Endothelial cell of umbilical vein (primary cell): ENCODE measurements at regions not wholly inside any gene's neighbourhood (a gene's known extent, or its start where the extent isn't known, plus 50 kb on each side); places are given as distances from the start of the nearest gene placed in this dataset.
A peak's percentile ranks its signal among the peaks of the same experiment; 100 is the strongest.

Source experiments
- BruUV-seq: library from RNA; stranded (reverse); fragments of 400-500 nt; replicated peaks from 2 replicates; lab custom pipeline; 2021; lab: Mats Ljungman, UMichigan
- CTCF ChIA-PET: fragments of 300-600, 350-600 bp; sonication (Branson Sonifier 250); formaldehyde crosslinking; loops from one replicate; lab custom pipeline; 2021; ENCODE audit warnings: antibody characterized with exemption, inconsistent platforms; lab: Charles Lee
- POLR2A ChIA-PET: fragments of 300-600, 350-600 bp; sonication (Branson Sonifier 250); formaldehyde crosslinking; loops from one replicate; lab custom pipeline; 2021; ENCODE audit warnings: antibody characterized with exemption, inconsistent platforms; lab: Charles Lee
- DNase-seq: peaks from one replicate; pipeline ENCODE4 v3.0.0-alpha.2; 2011; ENCODE audit warnings: low read depth, low spot score
- FAIRE-seq: peaks from 2 replicates; lab custom pipeline; 2011; peaks lifted over from hg19 to GRCh38; lab: Jason Lieb, UNC
- H2AFZ ChIP-seq: 2 replicates; pipeline ENCODE4 v1.6.0; 2012; ENCODE audit warnings: low read depth, low read length, control low read depth, inconsistent platforms
- H3K27ac ChIP-seq: 2 replicates; pipeline ENCODE4 v1.5.1; 2011; ENCODE audit warnings: low read depth, mild to moderate bottlenecking, control low read depth, low read length, moderate library complexity; ENCODE audit not compliant: insufficient read depth
- H3K27me3 ChIP-seq, 2 experiments: 2 replicates each; pipeline versions ENCODE4 v1.6.0 to v1.6.1; 2011; ENCODE audit warnings: low read length in 2 of 2, mixed read lengths in 1 of 2; ENCODE audit not compliant: control insufficient read depth in 2 of 2, insufficient read depth in 2 of 2
- H3K36me3 ChIP-seq, 2 experiments: 2 replicates in 1 of 2; 3 replicates in 1 of 2; pipeline ENCODE4 v1.5.1; 2011; ENCODE audit warnings: low read length in 2 of 2, mild to moderate bottlenecking in 1 of 2, moderate library complexity in 1 of 2; ENCODE audit not compliant: control insufficient read depth in 2 of 2, insufficient read depth in 2 of 2; ENCODE audit errors: extremely low read depth in 1 of 2
- H3K4me1 ChIP-seq: 3 replicates; pipeline ENCODE4 v1.5.1; 2011; ENCODE audit warnings: mild to moderate bottlenecking, low read length; ENCODE audit not compliant: control insufficient read depth, insufficient read depth; ENCODE audit errors: extremely low read depth
- H3K4me2 ChIP-seq: 2 replicates; pipeline ENCODE4 v1.6.1; 2011; ENCODE audit warnings: low read length, control low read depth, mixed read lengths; ENCODE audit not compliant: insufficient read depth
- H3K4me3 ChIP-seq, 3 experiments: fragments of 200-600 bp in 1 of 3; sonication (generic), shearing (Covaris generic) in 1 of 3; replicated peaks in 1 of 3; 2 replicates each; pipeline ENCODE4 v1.5.1; 2011 to 2016; ENCODE audit warnings: control low read depth in 3 of 3, low read length in 3 of 3, mild to moderate bottlenecking in 2 of 3, inconsistent platforms in 1 of 3, low read depth in 1 of 3, moderate library complexity in 1 of 3; ENCODE audit not compliant: insufficient read depth in 1 of 3
- H3K79me2 ChIP-seq: 2 replicates; pipeline ENCODE4 v1.6.0; 2012; ENCODE audit warnings: low read length, inconsistent platforms; ENCODE audit not compliant: control insufficient read depth, insufficient read depth
- H3K9ac ChIP-seq: replicated peaks from 2 replicates; pipeline ENCODE3; 2011; ENCODE audit warnings: low read length, control low read depth; ENCODE audit not compliant: insufficient read depth; ENCODE audit errors: extremely low read depth
- H3K9me1 ChIP-seq: replicated peaks from 3 replicates; pipeline ENCODE4 v1.6.0; 2011; ENCODE audit warnings: mild to moderate bottlenecking, low read length; ENCODE audit not compliant: control insufficient read depth, insufficient read depth; ENCODE audit errors: extremely low read depth
- H3K9me3 ChIP-seq: replicated peaks from 2 replicates; pipeline ENCODE4 v1.5.1; 2012; ENCODE audit warnings: low read length, inconsistent platforms; ENCODE audit not compliant: control insufficient read depth, insufficient read depth
- H4K20me1 ChIP-seq: replicated peaks from 2 replicates; pipeline ENCODE3; 2011; ENCODE audit warnings: mild to moderate bottlenecking, low read length; ENCODE audit not compliant: control insufficient read depth, insufficient read depth; ENCODE audit errors: extremely low read depth
- EZH2 ChIP-seq: IDR thresholded peaks from 2 replicates; pipeline ENCODE4 v1.6.1; 2012; ENCODE audit warnings: borderline replicate concordance, low read depth, mild to moderate bottlenecking, moderate library complexity, low read length, inconsistent platforms; ENCODE audit not compliant: severe bottlenecking
- FOS ChIP-seq: IDR thresholded peaks from 2 replicates; pipeline ENCODE4 v1.6.1; 2011; ENCODE audit warnings: mild to moderate bottlenecking, low read length, moderate library complexity, borderline replicate concordance; ENCODE audit not compliant: insufficient read depth
- GATA2 ChIP-seq: IDR thresholded peaks from 2 replicates; pipeline ENCODE4 v1.7.0; 2011; ENCODE audit warnings: low read depth, mild to moderate bottlenecking, moderate library complexity, mixed read lengths, low read length; ENCODE audit not compliant: insufficient read length, insufficient read depth
- JUN ChIP-seq: IDR thresholded peaks from 2 replicates; pipeline ENCODE4 v1.6.1; 2011; ENCODE audit warnings: borderline replicate concordance, low read depth; ENCODE audit not compliant: insufficient read length, insufficient read depth
- MYC ChIP-seq: IDR thresholded peaks from one replicate; pipeline ENCODE4 v1.6.1; 2011; ENCODE audit warnings: mild to moderate bottlenecking, low read depth, low read length
- POLR2A ChIP-seq: IDR thresholded peaks from 2 replicates; pipeline ENCODE4 v1.6.1; 2012; ENCODE audit warnings: low read depth, mild to moderate bottlenecking, control low read depth, low read length
- POLR2AphosphoS5 ChIP-seq: IDR thresholded peaks from 2 replicates; pipeline ENCODE4 v1.6.1; 2012; ENCODE audit warnings: low read depth, mild to moderate bottlenecking, control low read depth, low read length, moderate library complexity; ENCODE audit not compliant: insufficient read depth
- dilution Hi-C: fragments of 300-500 bp; cut with MboI; formaldehyde crosslinking; loops from one replicate; pipeline ENCODE4 v1.15.0; 2019; ENCODE audit warnings: low sequenced_read_pairs; ENCODE audit not compliant: extremely low pct_ligation_motif_present
- intact Hi-C: fragments of 100-400 bp; cut with micrococcal nuclease; formaldehyde crosslinking; loops from one replicate; pipeline ENCODE4 v1.10.0; 2022
- TF ChIP-seq, protein P1 (sequence below): IDR thresholded peaks from 2 replicates; pipeline ENCODE4 v1.6.1; 2011; ENCODE audit not compliant: insufficient read depth, insufficient read length
- TF ChIP-seq, protein P2 (sequence below), 2 donors: IDR thresholded peaks; 1 replicate in 1 of 2; 2 replicates in 1 of 2; pipeline ENCODE4 v1.5.1; 2011; ENCODE audit warnings: low read length in 2 of 2, mild to moderate bottlenecking in 2 of 2, moderate library complexity in 2 of 2, control low read depth in 1 of 2, inconsistent platforms in 1 of 2, low read depth in 1 of 2; ENCODE audit not compliant: insufficient read depth in 1 of 2; ENCODE audit errors: extremely low read depth in 1 of 2

- ChIA-PET CTCF (no interaction called here), POLR2A (no interaction called here)
- Histone ChIP-seq H3K4me1 (no peaks in the 10 kb centered on the region), H4K20me1 (no peaks in the 10 kb centered on the region), H3K9ac (no peak overlapping the region), H3K9me1 (no peaks in the 10 kb centered on the region), H3K4me3 (no peak overlapping the region), H3K4me2 (no peak overlapping the region), H3K36me3 (no peaks in the 10 kb centered on the region), H3K79me2 (no peaks in the 10 kb centered on the region), H3K9me3 (no peaks in the 10 kb centered on the region), H2AFZ (no peak overlapping the region), H3K27ac (no peak overlapping the region), H3K27me3 (no peaks in the 10 kb centered on the region)
- FAIRE-seq (no peak), DNase-seq (peak; percentile 8)
- BruUV-seq: no TSS peak
- intact Hi-C loops (no loop called here), dilution Hi-C loops (no loop called here)
- no peak for TF ChIP-seq MYC
- TF ChIP-seq GATA2: no peak
- TF ChIP-seq, protein P1, sequence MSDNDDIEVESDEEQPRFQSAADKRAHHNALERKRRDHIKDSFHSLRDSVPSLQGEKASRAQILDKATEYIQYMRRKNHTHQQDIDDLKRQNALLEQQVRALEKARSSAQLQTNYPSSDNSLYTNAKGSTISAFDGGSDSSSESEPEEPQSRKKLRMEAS: no peak
- TF ChIP-seq EZH2: no peak
- TF ChIP-seq FOS: no peak
- TF ChIP-seq, protein P2, sequence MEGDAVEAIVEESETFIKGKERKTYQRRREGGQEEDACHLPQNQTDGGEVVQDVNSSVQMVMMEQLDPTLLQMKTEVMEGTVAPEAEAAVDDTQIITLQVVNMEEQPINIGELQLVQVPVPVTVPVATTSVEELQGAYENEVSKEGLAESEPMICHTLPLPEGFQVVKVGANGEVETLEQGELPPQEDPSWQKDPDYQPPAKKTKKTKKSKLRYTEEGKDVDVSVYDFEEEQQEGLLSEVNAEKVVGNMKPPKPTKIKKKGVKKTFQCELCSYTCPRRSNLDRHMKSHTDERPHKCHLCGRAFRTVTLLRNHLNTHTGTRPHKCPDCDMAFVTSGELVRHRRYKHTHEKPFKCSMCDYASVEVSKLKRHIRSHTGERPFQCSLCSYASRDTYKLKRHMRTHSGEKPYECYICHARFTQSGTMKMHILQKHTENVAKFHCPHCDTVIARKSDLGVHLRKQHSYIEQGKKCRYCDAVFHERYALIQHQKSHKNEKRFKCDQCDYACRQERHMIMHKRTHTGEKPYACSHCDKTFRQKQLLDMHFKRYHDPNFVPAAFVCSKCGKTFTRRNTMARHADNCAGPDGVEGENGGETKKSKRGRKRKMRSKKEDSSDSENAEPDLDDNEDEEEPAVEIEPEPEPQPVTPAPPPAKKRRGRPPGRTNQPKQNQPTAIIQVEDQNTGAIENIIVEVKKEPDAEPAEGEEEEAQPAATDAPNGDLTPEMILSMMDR (IDR thresholded peaks at IDR 0.05; ENCODE audit: extremely low read depth in 1 of 2, insufficient read depth in 1 of 2, low read depth in 1 of 2, low read length in 2 of 2): no peak
- no peak for TF ChIP-seq JUN
- TF ChIP-seq POLR2A: no peak
- TF ChIP-seq POLR2AphosphoS5: no peak
Measured at GRCh38 chr14:65290830-65291229, 121.7 kb upstream of the FUT8 start.
